Left lung (tissue), 4 donors: ENCODE measurements at regions not wholly inside any gene's neighbourhood (a gene's known extent, or its start where the extent isn't known, plus 50 kb on each side); places are given as distances from the start of the nearest gene placed in this dataset.
A peak's percentile ranks its signal among the peaks of the same experiment; 100 is the strongest.

Experiments
- ATAC-seq: fragments of 200-7000 bp; cut with Tn5 transposase; one replicate; pipeline ENCODE4 v1.9.1; 2020; ENCODE audit warnings: moderate library complexity
- DNase-seq, 4 donors: peaks; one replicate each; pipeline ENCODE4 v3.0.0-alpha.2; 2013 to 2020
- H3K27ac ChIP-seq, 2 donors: fragments of 200-600 bp; sonication (generic) in 1 of 2; one replicate each; pipeline versions ENCODE4 v1.5.0 to v1.8.0; 2020 to 2021
- H3K27me3 ChIP-seq, 2 donors: fragments of 200-600 bp; sonication (generic) in 1 of 2; one replicate each; pipeline versions ENCODE4 v1.5.0 to v1.8.0; 2020 to 2021
- H3K36me3 ChIP-seq, 2 donors: fragments of 200-600 bp; sonication (generic) in 1 of 2; one replicate each; pipeline versions ENCODE4 v1.5.0 to v1.8.0; 2020 to 2021
- H3K4me1 ChIP-seq, 2 donors: fragments of 200-600 bp; one replicate each; pipeline ENCODE4 v1.8.0; 2021
- H3K4me3 ChIP-seq, 2 donors: fragments of 200-600 bp; sonication (generic) in 1 of 2; one replicate each; pipeline versions ENCODE4 v1.5.0 to v1.8.0; 2020 to 2021; ENCODE audit warnings: mild to moderate bottlenecking in 1 of 2
- H3K9me3 ChIP-seq, 2 donors: fragments of 200-600 bp; sonication (generic) in 1 of 2; one replicate each; pipeline versions ENCODE4 v1.5.0 to v1.8.0; 2020 to 2021
- CTCF ChIP-seq, 2 donors: fragments of 200-600 bp; sonication (generic) in 1 of 2; IDR thresholded peaks; one replicate each; pipeline versions ENCODE4 v1.5.0 to v1.8.0; 2021; ENCODE audit warnings: antibody characterized with exemption in 2 of 2
- intact Hi-C, 2 donors: fragments of 100-400 bp; cut with DNase I; formaldehyde crosslinking; loops; one replicate each; pipeline versions ENCODE4 v1.11.2 to v1.14.2; 2022
- donor health status: DM: no; HTN: yes; CAD: no.
- donor health status: DM: no; HTN: no; CAD: no.

GRCh38 chr6:153595903-153596302 lies 443.1 kb upstream of the OPRM1 start:
- Histone ChIP-seq H3K4me3 (no peak overlapping the region), H3K9me3 (no peaks in the 10 kb centered on the region), H3K4me1 (peaks cover 0 to 1% of the 10 kb centered on the region in 2 donors), H3K27ac (no peak overlapping the region), H3K27me3 (no peaks in the 10 kb centered on the region), H3K36me3 (no peaks in the 10 kb centered on the region)
- intact Hi-C loops = no loop called here
- DNase-seq (no peak), ATAC-seq (peak; percentile 13)
- TF ChIP-seq CTCF (IDR thresholded peaks at IDR 0.05) = no peak

GRCh38 chr6:153594871-153595270 lies 444.2 kb upstream of the OPRM1 start:
- no peaks in the 10 kb centered on the region for H3K36me3 ChIP-seq
- H3K9me3 ChIP-seq = no peaks in the 10 kb centered on the region
- DNase-seq (no peak), ATAC-seq (no peak)
- peaks cover 0 to 7% of the 10 kb centered on the region in 2 donors for H3K4me1 ChIP-seq
- no peaks in the 10 kb centered on the region for H3K27me3 ChIP-seq
- no peak overlapping the region for H3K27ac ChIP-seq
- no peak for TF ChIP-seq CTCF (IDR thresholded peaks at IDR 0.05)
- intact Hi-C loops = no loop called here
- no peak overlapping the region for H3K4me3 ChIP-seq

GRCh38 chr6:153591159-153591558 lies 447.9 kb upstream of the OPRM1 start:
- Histone ChIP-seq H3K4me3 (no peak overlapping the region), H3K27ac (no peak overlapping the region), H3K27me3 (no peaks in the 10 kb centered on the region), H3K9me3 (no peaks in the 10 kb centered on the region), H3K4me1 (peaks cover 0 to 7% of the 10 kb centered on the region in 2 donors), H3K36me3 (no peaks in the 10 kb centered on the region)
- TF ChIP-seq CTCF (IDR thresholded peaks at IDR 0.05) = no peak
- no peak for DNase-seq
- intact Hi-C loops = no loop called here
- no peak for ATAC-seq

GRCh38 chr6:153590411-153590810 lies 448.6 kb upstream of the OPRM1 start:
- no peaks in the 10 kb centered on the region for H3K27me3 ChIP-seq
- DNase-seq (no peak), ATAC-seq (no peak)
- H3K27ac ChIP-seq = no peak overlapping the region
- intact Hi-C loops = no loop called here
- H3K4me1 ChIP-seq = peaks cover 0 to 7% of the 10 kb centered on the region in 2 donors
- H3K36me3 ChIP-seq = no peaks in the 10 kb centered on the region
- H3K4me3 ChIP-seq = no peak overlapping the region
- TF ChIP-seq CTCF (IDR thresholded peaks at IDR 0.05) = no peak
- no peaks in the 10 kb centered on the region for H3K9me3 ChIP-seq

GRCh38 chr6:153588330-153588729 lies 450.7 kb upstream of the OPRM1 start:
- H3K4me3 ChIP-seq = no peak overlapping the region
- H3K27ac ChIP-seq = no peak overlapping the region
- DNase-seq = no peak
- H3K4me1 ChIP-seq = peaks cover 0 to 7% of the 10 kb centered on the region in 2 donors
- no peak for TF ChIP-seq CTCF (IDR thresholded peaks at IDR 0.05)
- intact Hi-C loops = no loop called here
- H3K36me3 ChIP-seq = no peaks in the 10 kb centered on the region
- H3K27me3 ChIP-seq = no peaks in the 10 kb centered on the region
- no peaks in the 10 kb centered on the region for H3K9me3 ChIP-seq
- ATAC-seq = no peak
